ENCODE measurements at regions not wholly inside any gene's neighbourhood (a gene's known extent, or its start where the extent isn't known, plus 50 kb on each side); places are given as distances from the start of the nearest gene placed in this dataset.
A peak's percentile ranks its signal among the peaks of the same experiment; 100 is the strongest.

DNA sequence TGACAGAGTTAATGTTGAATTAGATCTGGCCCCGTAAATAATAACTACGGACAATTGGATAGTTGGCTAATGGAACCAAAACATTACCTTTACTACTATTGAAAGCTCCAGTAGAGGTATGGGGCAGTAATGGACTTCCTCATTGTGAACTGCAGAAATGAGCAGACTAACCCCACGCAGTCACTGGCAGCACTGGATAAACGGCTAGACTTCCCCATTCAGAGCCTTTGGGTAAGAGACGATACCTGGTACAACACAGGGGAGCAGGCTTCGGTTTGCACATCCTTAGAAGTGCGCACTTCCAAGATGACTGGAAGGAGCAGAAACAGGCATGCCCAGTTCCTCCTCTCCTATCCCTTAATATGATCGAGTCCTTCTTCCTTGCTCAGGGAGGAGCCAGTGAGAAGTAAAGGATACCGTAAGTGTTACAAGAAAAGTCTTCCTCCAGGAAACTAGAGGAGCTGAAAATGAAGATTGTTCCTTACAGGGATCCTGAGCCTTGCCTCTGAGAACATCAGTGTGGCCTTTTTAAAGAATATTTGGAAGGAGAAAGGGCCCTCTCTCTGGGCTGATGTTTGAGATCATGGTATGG is 100.5 kb upstream of the NECTIN3 start:
- Histone ChIP-seq H4K20me1 (ENCODE audit: insufficient read depth) (no peaks in the 10 kb centered on the region), H3K79me2 (ENCODE audit: insufficient read depth, low read depth) (no peaks in the 10 kb centered on the region), H3K4me2 (no peak overlapping the region), H2AFZ (ENCODE audit: low read depth) (no peak overlapping the region), H3K9ac (no peak overlapping the region), H3K27me3 (ENCODE audit: insufficient read depth, low read depth) (no peaks in the 10 kb centered on the region), H3K4me1 (ENCODE audit: low read depth, poor library complexity, severe bottlenecking) (no peaks in the 10 kb centered on the region), H3K36me3 (ENCODE audit: insufficient read depth) (no peaks in the 10 kb centered on the region), H3K27ac (no peak overlapping the region), H3K4me3 (IDR thresholded peaks at IDR 0.05; ENCODE audit: insufficient read depth, low read depth, low read length) (no peak overlapping the region)
- TF ChIP-seq, protein P1, sequence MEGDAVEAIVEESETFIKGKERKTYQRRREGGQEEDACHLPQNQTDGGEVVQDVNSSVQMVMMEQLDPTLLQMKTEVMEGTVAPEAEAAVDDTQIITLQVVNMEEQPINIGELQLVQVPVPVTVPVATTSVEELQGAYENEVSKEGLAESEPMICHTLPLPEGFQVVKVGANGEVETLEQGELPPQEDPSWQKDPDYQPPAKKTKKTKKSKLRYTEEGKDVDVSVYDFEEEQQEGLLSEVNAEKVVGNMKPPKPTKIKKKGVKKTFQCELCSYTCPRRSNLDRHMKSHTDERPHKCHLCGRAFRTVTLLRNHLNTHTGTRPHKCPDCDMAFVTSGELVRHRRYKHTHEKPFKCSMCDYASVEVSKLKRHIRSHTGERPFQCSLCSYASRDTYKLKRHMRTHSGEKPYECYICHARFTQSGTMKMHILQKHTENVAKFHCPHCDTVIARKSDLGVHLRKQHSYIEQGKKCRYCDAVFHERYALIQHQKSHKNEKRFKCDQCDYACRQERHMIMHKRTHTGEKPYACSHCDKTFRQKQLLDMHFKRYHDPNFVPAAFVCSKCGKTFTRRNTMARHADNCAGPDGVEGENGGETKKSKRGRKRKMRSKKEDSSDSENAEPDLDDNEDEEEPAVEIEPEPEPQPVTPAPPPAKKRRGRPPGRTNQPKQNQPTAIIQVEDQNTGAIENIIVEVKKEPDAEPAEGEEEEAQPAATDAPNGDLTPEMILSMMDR (conservative IDR thresholded peaks at IDR 0.05; ENCODE audit: low read depth, low read length): no peak

DNA sequence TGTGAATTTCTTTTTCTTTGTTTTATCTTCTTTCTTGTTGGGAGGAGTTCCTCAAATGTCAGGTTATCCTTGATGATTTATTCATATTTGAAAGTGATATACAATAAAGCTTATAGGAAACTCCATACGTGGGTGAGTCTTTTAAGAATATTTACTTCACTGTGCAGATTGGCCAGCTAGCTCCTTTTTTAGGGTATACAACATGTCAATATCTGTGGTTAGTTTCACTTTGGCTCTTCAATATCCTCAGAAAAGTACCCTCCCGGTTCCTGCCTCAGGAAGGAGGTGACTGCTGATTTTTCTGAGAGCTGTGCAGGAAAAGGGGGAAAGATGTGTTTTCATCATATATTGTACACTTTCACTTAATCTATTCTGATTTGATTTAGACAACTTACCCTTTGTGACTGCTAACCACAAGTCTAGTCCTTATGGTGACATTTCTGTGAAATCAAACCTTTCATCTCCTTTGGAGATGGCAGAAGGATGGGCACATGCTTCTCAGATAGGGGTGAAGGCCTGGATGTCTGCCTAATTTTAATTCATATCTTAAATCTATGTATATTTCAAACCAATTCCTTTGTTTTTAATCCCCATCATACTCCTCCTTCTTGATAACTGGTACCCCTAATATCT is 98.2 kb upstream of the NECTIN3 start:
- no peak overlapping the region for H3K4me3 ChIP-seq (IDR thresholded peaks at IDR 0.05; ENCODE audit: insufficient read depth, low read depth, low read length)
- TF ChIP-seq, protein P1 (conservative IDR thresholded peaks at IDR 0.05; ENCODE audit: low read depth, low read length): no peak
- H3K27ac ChIP-seq: no peak overlapping the region
- H2AFZ ChIP-seq (ENCODE audit: low read depth): no peak overlapping the region
- H4K20me1 ChIP-seq (ENCODE audit: insufficient read depth): no peaks in the 10 kb centered on the region
- 0 out of 2 replicates have a peak overlapping the region, but pooled peaks have one; percentile 11 for H3K4me2 ChIP-seq
- no peaks in the 10 kb centered on the region for H3K36me3 ChIP-seq (ENCODE audit: insufficient read depth)
- no peaks in the 10 kb centered on the region for H3K4me1 ChIP-seq (ENCODE audit: low read depth, poor library complexity, severe bottlenecking)
- no peaks in the 10 kb centered on the region for H3K79me2 ChIP-seq (ENCODE audit: insufficient read depth, low read depth)
- H3K27me3 ChIP-seq (ENCODE audit: insufficient read depth, low read depth): no peaks in the 10 kb centered on the region
- no peak overlapping the region for H3K9ac ChIP-seq

DNA sequence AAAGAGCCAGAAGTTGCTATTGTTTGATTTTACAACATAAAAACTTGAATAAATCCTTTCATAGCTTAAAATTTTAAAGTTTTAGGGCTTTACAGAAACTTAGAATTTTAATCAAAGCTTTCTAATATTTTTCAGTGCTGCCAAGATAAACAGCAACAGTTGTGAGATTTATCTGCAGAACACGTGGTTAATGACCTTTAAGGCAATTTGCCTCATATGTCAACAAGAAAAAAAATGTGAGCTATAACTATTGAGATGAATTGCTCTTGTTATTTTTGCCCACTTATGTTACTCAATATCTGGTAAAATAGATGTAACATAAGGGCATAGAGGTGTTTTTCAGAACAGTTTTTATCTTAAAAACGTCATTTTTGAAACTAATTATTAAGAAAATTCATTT is 96.7 kb upstream of the NECTIN3 start:
- Histone ChIP-seq H2AFZ (ENCODE audit: low read depth) (no peak overlapping the region), H3K27ac (no peak overlapping the region), H3K4me2 (no peak overlapping the region), H4K20me1 (ENCODE audit: insufficient read depth) (no peaks in the 10 kb centered on the region), H3K79me2 (ENCODE audit: insufficient read depth, low read depth) (no peaks in the 10 kb centered on the region), H3K27me3 (ENCODE audit: insufficient read depth, low read depth) (no peaks in the 10 kb centered on the region), H3K4me1 (ENCODE audit: low read depth, poor library complexity, severe bottlenecking) (no peaks in the 10 kb centered on the region), H3K4me3 (IDR thresholded peaks at IDR 0.05; ENCODE audit: insufficient read depth, low read depth, low read length) (no peak overlapping the region), H3K9ac (no peak overlapping the region), H3K36me3 (ENCODE audit: insufficient read depth) (no peaks in the 10 kb centered on the region)
- TF ChIP-seq, protein P1 (conservative IDR thresholded peaks at IDR 0.05; ENCODE audit: low read depth, low read length): no peak

DNA sequence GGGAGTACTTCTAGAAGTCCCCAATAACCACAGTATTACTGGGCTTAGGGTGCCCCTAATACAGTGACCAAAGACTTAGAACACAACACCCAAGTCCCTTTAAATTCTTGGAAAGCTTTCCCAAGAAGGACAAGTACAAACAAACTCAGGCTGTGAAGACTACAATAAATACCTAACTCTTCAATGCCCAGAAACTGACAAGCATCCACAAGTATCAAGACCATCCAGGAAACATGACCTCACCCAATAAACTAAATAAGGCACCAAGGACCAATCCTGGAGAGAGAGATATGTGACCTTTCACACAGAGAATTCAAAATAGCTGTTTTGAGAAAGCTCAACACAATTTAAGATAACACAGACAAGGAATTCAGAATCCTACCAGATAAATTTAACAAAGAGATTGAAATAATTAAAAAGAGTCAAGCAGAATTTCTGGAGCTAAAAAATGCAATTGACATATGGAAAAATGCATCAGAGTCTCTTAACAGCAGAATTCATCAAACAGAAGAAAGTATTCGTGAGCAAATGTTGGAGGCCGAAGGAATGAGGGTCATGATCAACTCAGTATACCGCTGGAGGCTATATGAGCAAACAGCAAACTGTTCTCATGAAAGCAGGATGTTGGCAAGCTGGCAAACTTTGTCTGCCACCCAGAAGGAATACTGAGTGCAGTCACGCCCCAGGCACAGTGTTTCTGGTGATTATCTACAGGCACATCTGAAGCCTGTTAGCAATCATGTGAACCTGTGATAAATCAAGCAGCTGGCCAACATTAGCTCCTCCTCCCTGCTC is 87.0 kb upstream of the NECTIN3 start:
- no peak overlapping the region for H3K27ac ChIP-seq
- no peak overlapping the region for H3K4me2 ChIP-seq

More for the DNA sequence above, 87.0 kb upstream of the NECTIN3 start:
- no peak overlapping the region for H3K4me3 ChIP-seq (IDR thresholded peaks at IDR 0.05; ENCODE audit: insufficient read depth, low read depth, low read length)
- no peaks in the 10 kb centered on the region for H4K20me1 ChIP-seq (ENCODE audit: insufficient read depth)
- H2AFZ ChIP-seq (ENCODE audit: low read depth): no peak overlapping the region
- no peaks in the 10 kb centered on the region for H3K4me1 ChIP-seq (ENCODE audit: low read depth, poor library complexity, severe bottlenecking)
- no peaks in the 10 kb centered on the region for H3K36me3 ChIP-seq (ENCODE audit: insufficient read depth)
- H3K79me2 ChIP-seq (ENCODE audit: insufficient read depth, low read depth): no peaks in the 10 kb centered on the region
- no peaks in the 10 kb centered on the region for H3K27me3 ChIP-seq (ENCODE audit: insufficient read depth, low read depth)
- TF ChIP-seq, protein P1 (conservative IDR thresholded peaks at IDR 0.05; ENCODE audit: low read depth, low read length): no peak
- H3K9ac ChIP-seq: no peak overlapping the region
